ENCODE measurements at regions not wholly inside any gene's neighbourhood (a gene's known extent, or its start where the extent isn't known, plus 50 kb on each side); places are given as distances from the start of the nearest gene placed in this dataset.
"Not testable (repeated sequence)": the region's sequence is repeated elsewhere in the genome, so short reads cannot be mapped to it uniquely, and the experiment has no call there.

DNA sequence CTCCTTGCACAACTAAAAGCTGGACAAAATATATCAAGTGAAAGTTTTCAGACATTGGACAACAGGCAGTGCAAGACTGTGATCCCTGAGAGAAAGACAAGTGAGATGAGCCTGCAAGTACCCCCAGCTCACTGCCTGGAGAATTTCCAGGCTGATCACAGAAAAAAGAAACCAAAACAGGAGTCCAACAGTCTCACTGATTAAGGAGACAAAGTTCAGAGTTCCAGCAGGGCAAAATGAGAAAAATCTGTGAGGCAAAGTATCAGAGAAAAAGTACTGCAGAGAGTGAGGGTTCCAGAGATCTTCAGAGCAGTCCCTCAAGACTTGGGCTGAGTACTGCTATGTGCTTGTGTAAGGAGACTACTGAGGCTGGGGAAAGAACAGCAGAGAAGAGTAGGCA is 56.0 kb upstream of the PRSS3 start:
- no peak for DNase-seq (ENCODE audit: low spot score)

DNA sequence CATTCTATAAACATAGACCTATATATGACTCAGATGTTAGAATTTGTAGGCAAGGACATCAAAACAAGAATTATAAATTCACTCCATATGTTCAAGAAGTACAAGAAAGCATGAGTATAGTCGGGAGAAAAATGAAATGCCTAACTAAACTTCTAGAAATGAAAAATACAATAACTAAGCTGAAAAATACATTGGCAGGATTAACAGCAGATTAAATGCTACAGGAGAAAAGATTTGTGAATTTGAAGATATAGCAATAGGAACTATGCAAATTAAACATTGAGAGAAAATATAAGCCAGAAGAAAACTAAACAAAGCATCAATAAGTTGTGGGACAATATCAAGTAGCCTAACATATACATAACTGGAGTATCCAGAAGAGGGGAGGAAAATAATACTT is 55.3 kb upstream of the PRSS3 start:
- no peak for DNase-seq (ENCODE audit: low spot score)

DNA sequence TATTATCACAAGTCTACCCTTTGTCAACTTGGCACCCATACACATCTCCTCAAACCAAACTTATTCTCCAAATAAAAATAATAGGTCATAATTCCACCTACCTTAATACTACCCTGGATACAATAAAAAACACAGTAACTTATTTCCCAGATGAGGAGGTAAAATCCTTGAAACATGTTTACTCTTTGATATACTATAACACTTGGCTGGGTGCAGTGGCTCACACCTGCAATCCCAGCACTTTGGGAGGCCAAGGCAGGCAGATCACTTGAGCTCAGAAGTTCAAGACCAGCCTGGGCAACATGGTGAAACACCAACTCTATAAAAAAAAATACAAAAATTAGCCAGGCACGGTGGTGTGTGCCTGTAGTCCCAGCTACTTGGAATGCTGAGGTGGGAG is 54.4 kb upstream of the PRSS3 start:
- not testable (repeated sequence) for DNase-seq (ENCODE audit: low spot score)

DNA sequence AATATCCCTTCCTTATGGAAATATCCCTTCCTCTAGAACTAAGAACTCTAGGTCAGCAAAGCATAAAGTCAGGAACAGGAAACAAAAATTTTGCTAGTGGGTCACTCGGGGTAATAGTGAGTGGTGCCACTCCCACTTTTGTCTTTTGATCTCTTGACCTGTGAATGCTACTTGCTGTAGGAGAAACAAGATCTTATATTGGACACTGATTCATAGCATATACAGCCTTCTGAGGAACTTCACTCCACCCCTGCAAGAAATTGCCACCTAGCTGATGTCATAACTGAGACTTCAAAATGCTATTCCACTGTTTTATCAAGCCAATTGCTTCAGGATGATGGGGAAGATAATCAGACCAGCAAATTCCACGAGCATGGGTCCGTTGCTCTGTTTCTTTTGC is 53.3 kb upstream of the PRSS3 start:
- no peak for DNase-seq (ENCODE audit: low spot score)

DNA sequence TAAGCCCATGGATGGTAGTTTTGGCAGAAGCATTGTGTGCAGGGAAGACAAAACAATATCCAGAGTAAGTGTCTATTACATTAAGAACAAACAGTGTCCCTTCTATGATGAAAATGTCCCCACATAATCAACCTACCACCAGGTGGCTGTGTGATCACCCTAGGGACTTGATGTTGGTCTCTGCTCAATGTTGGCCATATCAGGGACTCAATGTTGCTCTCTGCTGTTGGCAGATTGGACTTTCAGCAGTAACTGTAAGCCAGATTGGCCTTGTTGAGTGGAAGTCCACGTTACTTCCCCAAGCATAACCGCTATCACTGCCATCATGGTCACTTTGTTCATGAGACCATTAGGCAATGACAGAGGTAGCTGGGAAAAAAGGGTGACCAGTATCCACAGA is 52.8 kb upstream of the PRSS3 start:
- no peak for DNase-seq (ENCODE audit: low spot score)
